Smooth muscle cell (in vitro differentiated cells): ENCODE measurements at regions not wholly inside any gene's neighbourhood (a gene's known extent, or its start where the extent isn't known, plus 50 kb on each side); places are given as distances from the start of the nearest gene placed in this dataset.

Source experiments
- DNase-seq: peaks from one replicate; lab custom pipeline; 2025; ENCODE audit not compliant: unreplicated experiment; lab: John Stamatoyannopoulos, UW
- H2AFZ ChIP-seq: fragments of 200-600 bp; sonication (generic); 2 replicates; pipeline ENCODE4 v1.6.0; 2016; ENCODE audit warnings: antibody characterized with exemption, low read depth, mild to moderate bottlenecking
- H3F3A ChIP-seq: fragments of 200-600 bp; sonication (generic); 2 replicates; pipeline ENCODE4 v1.6.0; 2017; ENCODE audit warnings: antibody characterized with exemption, low read depth
- H3K27ac ChIP-seq: fragments of 200-600 bp; sonication (generic); 2 replicates; pipeline ENCODE4 v1.5.1; 2016; ENCODE audit warnings: low read depth, mild to moderate bottlenecking
- H3K27me3 ChIP-seq: fragments of 200-600 bp; sonication (generic); 2 replicates; pipeline ENCODE4 v1.6.1; 2016; ENCODE audit warnings: low read depth, mild to moderate bottlenecking
- H3K36me3 ChIP-seq: fragments of 200-600 bp; sonication (generic); 2 replicates; pipeline ENCODE4 v1.5.1; 2016; ENCODE audit warnings: low read depth
- H3K4me1 ChIP-seq: fragments of 200-600 bp; sonication (generic); 2 replicates; pipeline ENCODE4 v1.5.1; 2016; ENCODE audit warnings: low read depth
- H3K4me2 ChIP-seq: fragments of 200-600 bp; sonication (generic); 2 replicates; pipeline ENCODE4 v1.6.0; 2016; ENCODE audit warnings: mild to moderate bottlenecking
- H3K4me3 ChIP-seq: fragments of 200-600 bp; sonication (generic); 2 replicates; pipeline ENCODE4 v1.5.1; 2016; ENCODE audit warnings: mild to moderate bottlenecking
- H3K79me2 ChIP-seq: fragments of 200-600 bp; sonication (generic); 2 replicates; pipeline ENCODE4 v1.6.0; 2016; ENCODE audit warnings: low read depth, mild to moderate bottlenecking
- H3K9ac ChIP-seq: fragments of 200-600 bp; sonication (generic); 2 replicates; pipeline ENCODE4 v1.6.0; 2016; ENCODE audit warnings: low read depth
- H3K9me3 ChIP-seq: fragments of 200-600 bp; sonication (generic); replicated peaks from 2 replicates; pipeline ENCODE4 v1.5.1; 2016; ENCODE audit warnings: low read depth
- H4K20me1 ChIP-seq: fragments of 200-600 bp; sonication (generic); 2 replicates; pipeline ENCODE4 v1.6.0; 2016; ENCODE audit warnings: low read depth
- WGBS: methylation state at CpG from one replicate; pipeline ENCODE4 v1.1.7; 2016; ENCODE audit warnings: low lambda C conversion rate; 5-methylcytosine and 5-hydroxymethylcytosine counted together
- TF ChIP-seq, protein P1 (sequence below): fragments of 200-600 bp; sonication (generic); IDR thresholded peaks from 2 replicates; pipeline ENCODE4 v1.5.1; 2017; ENCODE audit warnings: borderline replicate concordance, mild to moderate bottlenecking, antibody characterized with exemption; ENCODE audit not compliant: insufficient read depth, poor library complexity, severe bottlenecking

DNA sequence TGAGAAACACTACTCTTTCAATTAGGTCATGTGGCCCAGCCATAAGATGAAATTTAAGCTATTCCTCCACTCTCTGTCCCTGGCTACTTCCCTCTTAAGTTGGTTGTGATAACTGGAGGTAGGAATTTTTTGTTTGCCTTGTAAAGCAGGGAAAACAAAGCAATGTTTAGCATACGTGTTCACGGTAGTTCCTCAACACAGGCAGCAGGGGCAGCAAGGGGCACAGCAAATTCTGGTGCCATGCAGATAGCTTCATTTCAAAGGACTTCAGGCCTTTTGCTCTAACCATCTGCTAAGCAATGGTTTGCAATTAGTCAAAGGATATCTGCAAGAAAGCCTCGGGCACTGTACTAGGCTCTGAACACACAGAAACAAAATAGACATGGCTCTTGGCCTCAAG, 330.2 kb downstream of the ZIC3 start:
- Histone ChIP-seq H3F3A (no peaks in the 10 kb centered on the region), H3K4me3 (no peak overlapping the region), H3K36me3 (no peaks in the 10 kb centered on the region), H2AFZ (no peak overlapping the region), H3K79me2 (no peaks in the 10 kb centered on the region), H3K9me3 (no peaks in the 10 kb centered on the region), H3K4me1 (no peaks in the 10 kb centered on the region), H3K4me2 (no peak overlapping the region), H4K20me1 (no peaks in the 10 kb centered on the region), H3K27me3 (no peaks in the 10 kb centered on the region), H3K27ac (no peak overlapping the region), H3K9ac (no peak overlapping the region)
- DNase-seq = no peak
- WGBS = 64% methylated on average over 3 of the region's 3 CpGs
- TF ChIP-seq, protein P1, sequence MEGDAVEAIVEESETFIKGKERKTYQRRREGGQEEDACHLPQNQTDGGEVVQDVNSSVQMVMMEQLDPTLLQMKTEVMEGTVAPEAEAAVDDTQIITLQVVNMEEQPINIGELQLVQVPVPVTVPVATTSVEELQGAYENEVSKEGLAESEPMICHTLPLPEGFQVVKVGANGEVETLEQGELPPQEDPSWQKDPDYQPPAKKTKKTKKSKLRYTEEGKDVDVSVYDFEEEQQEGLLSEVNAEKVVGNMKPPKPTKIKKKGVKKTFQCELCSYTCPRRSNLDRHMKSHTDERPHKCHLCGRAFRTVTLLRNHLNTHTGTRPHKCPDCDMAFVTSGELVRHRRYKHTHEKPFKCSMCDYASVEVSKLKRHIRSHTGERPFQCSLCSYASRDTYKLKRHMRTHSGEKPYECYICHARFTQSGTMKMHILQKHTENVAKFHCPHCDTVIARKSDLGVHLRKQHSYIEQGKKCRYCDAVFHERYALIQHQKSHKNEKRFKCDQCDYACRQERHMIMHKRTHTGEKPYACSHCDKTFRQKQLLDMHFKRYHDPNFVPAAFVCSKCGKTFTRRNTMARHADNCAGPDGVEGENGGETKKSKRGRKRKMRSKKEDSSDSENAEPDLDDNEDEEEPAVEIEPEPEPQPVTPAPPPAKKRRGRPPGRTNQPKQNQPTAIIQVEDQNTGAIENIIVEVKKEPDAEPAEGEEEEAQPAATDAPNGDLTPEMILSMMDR = no peak

DNA sequence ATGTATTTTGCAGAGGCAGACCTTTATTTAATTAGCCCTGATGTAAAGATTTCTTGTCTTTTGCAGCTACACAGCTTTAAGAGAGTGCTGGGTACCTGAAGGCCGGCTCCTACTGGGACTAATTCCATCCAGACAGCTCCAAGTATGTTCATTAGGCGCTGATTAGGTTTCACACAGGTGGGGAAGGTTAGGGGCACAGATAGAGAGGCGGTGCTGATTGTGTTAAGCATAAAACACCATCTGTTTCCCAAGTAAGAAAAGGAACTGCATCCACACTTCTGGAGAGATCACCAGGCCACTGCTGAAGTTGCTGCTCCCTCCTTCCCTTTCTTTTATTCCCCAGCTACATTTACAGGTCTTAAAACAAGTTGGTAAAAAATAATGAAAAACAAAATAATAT, 349.5 kb downstream of the ZIC3 start:
- no peak overlapping the region for H3K9ac ChIP-seq
- no peaks in the 10 kb centered on the region for H4K20me1 ChIP-seq
- TF ChIP-seq, protein P1 = no peak
- no peaks in the 10 kb centered on the region for H3K9me3 ChIP-seq
- no peak overlapping the region for H3K4me2 ChIP-seq
- H3K27ac ChIP-seq = no peak overlapping the region
- H3K4me3 ChIP-seq = no peak overlapping the region
- no peaks in the 10 kb centered on the region for H3K4me1 ChIP-seq
- H3K27me3 ChIP-seq = no peaks in the 10 kb centered on the region
- H3K36me3 ChIP-seq = no peaks in the 10 kb centered on the region
- DNase-seq = no peak
- no peaks in the 10 kb centered on the region for H3F3A ChIP-seq
- no peaks in the 10 kb centered on the region for H3K79me2 ChIP-seq
- WGBS = 43% methylated on average over 3 of the region's 3 CpGs
- no peak overlapping the region for H2AFZ ChIP-seq

DNA sequence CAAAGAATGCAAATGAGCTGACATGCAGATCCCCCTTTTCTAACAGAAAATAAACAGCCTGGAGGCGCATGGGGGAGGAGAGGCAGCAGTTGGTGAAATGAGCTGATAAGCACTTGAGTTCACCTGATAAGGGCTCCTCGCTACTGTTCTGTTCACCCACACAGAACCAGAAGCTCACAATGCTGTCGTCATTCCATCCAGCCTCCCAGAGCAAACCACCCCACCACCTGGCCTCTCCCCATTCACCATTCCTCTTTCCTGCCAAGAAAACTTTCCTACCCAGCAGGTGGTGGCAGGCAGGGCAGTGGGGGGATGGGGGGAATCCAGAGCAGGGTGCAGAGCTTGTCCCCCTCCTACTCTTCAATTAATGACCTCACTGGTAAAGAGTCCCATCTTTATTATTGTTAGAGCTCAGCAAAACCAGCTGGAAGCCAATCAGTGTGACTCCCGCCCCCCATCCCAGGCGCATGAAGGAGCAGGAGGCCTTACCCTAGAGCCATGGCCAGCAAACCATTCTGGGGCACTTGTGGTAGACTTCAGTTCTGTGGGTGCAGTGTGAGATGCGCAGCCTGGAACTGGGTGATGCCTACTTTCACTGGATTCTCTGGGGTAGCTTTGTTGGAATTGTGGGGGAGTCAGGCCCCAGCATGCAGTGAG, 350.3 kb downstream of the ZIC3 start:
- Histone ChIP-seq H3K79me2 (no peaks in the 10 kb centered on the region), H4K20me1 (no peaks in the 10 kb centered on the region), H3K4me3 (no peak overlapping the region), H3K27me3 (no peaks in the 10 kb centered on the region), H3K27ac (no peak overlapping the region), H3F3A (no peaks in the 10 kb centered on the region), H2AFZ (no peak overlapping the region), H3K36me3 (no peaks in the 10 kb centered on the region), H3K9me3 (no peaks in the 10 kb centered on the region), H3K4me2 (no peak overlapping the region), H3K9ac (no peak overlapping the region), H3K4me1 (no peaks in the 10 kb centered on the region)
- 57% methylated on average over 6 of the region's 6 CpGs for WGBS
- TF ChIP-seq, protein P1 = no peak
- DNase-seq = no peak

DNA sequence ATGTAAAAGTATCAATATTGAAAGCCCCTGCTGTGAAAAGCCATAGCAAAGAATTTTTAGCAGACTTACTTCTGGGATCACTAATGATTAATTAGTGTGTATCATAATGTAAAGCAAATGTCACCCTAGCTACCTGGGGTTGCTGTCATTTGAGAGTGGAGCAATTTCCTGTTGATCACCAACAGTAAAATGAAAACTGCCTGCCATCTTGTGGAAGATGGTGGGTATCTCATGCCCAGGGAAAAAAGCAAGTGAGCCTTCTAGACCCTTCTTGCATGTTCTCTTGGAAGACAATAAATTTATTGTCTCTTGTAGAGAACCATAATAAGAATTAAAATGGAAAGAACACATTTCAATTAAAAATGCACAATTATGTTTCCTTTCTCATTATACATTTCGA, 360.2 kb downstream of the ZIC3 start:
- H3K27ac ChIP-seq = no peak overlapping the region
- H3K27me3 ChIP-seq = no peaks in the 10 kb centered on the region
- H3K4me3 ChIP-seq = no peak overlapping the region
- no peaks in the 10 kb centered on the region for H3K4me1 ChIP-seq
- H4K20me1 ChIP-seq = no peaks in the 10 kb centered on the region
- no peak overlapping the region for H2AFZ ChIP-seq
- TF ChIP-seq, protein P1 = peak; percentile 30
- H3K4me2 ChIP-seq = no peak overlapping the region
- H3K36me3 ChIP-seq = no peaks in the 10 kb centered on the region
- H3K9ac ChIP-seq = no peak overlapping the region
- WGBS = 25% methylated on average over 1 of the region's 1 CpG
- H3F3A ChIP-seq = no peaks in the 10 kb centered on the region
- H3K79me2 ChIP-seq = no peaks in the 10 kb centered on the region
- no peak for DNase-seq
- H3K9me3 ChIP-seq = no peaks in the 10 kb centered on the region
